ENCODE measurements at regions not wholly inside any gene's neighbourhood (a gene's known extent, or its start where the extent isn't known, plus 50 kb on each side); places are given as distances from the start of the nearest gene placed in this dataset.

- no peak overlapping the region for H3K4me3 Mint-ChIP-seq
- H3K27me3 ChIP-seq (ENCODE audit: insufficient read depth, low read length): no peaks in the 10 kb centered on the region
- no peak overlapping the region for H2BK5ac ChIP-seq (ENCODE audit: insufficient read length, low read length)
- H4K20me1 ChIP-seq (ENCODE audit: control insufficient read depth, insufficient read depth, insufficient read length): no peaks in the 10 kb centered on the region
- H3K18ac ChIP-seq (ENCODE audit: insufficient read length, low read depth, low read length): no peak overlapping the region
- no peak overlapping the region for H3K9ac ChIP-seq (ENCODE audit: extremely low read depth, insufficient read length, low read length)
- no peak overlapping the region for H3K27ac ChIP-seq (ENCODE audit: insufficient read length, low read depth, low read length)
- H2AFZ ChIP-seq (ENCODE audit: low read length): no peak overlapping the region
- no peak overlapping the region for H3K23ac ChIP-seq (ENCODE audit: insufficient read length, low read depth, low read length)
- peaks cover 0 to 5% (median 0%) of the 10 kb centered on the region in 3 experiments; a peak in 1 of 7 replicates for H3K36me3 Mint-ChIP-seq (ENCODE audit: insufficient read depth in 1 of 3, low read depth in 3 of 3)
- no peak overlapping the region for H3T11ph ChIP-seq (ENCODE audit: low read length)
- H2BK12ac ChIP-seq (ENCODE audit: insufficient read length, low read depth, low read length): no peak overlapping the region
- no peak overlapping the region for H4K91ac ChIP-seq (ENCODE audit: insufficient read length, low read depth, low read length)
- no peak overlapping the region for H4K8ac ChIP-seq (replicated peaks; ENCODE audit: insufficient read length, low read depth, low read length)
- no peaks in the 10 kb centered on the region for H3K9me3 ChIP-seq (ENCODE audit: control insufficient read depth, low read depth, low read length)
- H3K4me2 ChIP-seq (ENCODE audit: insufficient read depth, insufficient read length, low read length): no peak overlapping the region
- H3K27ac Mint-ChIP-seq: no peak overlapping the region
- DNase-seq: no peak
- H2BK120ac ChIP-seq (ENCODE audit: low read depth, low read length, poor library complexity, severe bottlenecking): no peak overlapping the region
- H3K4me1 ChIP-seq (ENCODE audit: insufficient read depth, low read length): no peaks in the 10 kb centered on the region
- no peak overlapping the region for H2BK15ac ChIP-seq (ENCODE audit: low read depth, low read length)
- H3K9me3 Mint-ChIP-seq: 0 out of 5 replicates have a peak, but pooled peaks cover 0 to 1% of the 10 kb centered on the region in 2 experiments
- H3K14ac ChIP-seq (ENCODE audit: insufficient read depth, low read length): no peak overlapping the region
- no peak overlapping the region for H2AK5ac ChIP-seq (ENCODE audit: insufficient read length, low read length)
- no peaks in the 10 kb centered on the region for H3K23me2 ChIP-seq (ENCODE audit: insufficient read length, low read depth, low read length, poor library complexity, severe bottlenecking)
- no peaks in the 10 kb centered on the region for H3K27me3 Mint-ChIP-seq (ENCODE audit: low read depth)
- H3K4ac ChIP-seq (ENCODE audit: low read depth, low read length): no peak overlapping the region
- no CpG with 5 or more reads among the region's 1 CpG for WGBS (ENCODE audit: extremely low coverage, insufficient read length, low lambda C conversion rate)
- no peak overlapping the region for H2BK20ac ChIP-seq (ENCODE audit: low read depth, low read length, poor library complexity, severe bottlenecking)
- TF ChIP-seq CTCF (conservative IDR thresholded peaks at IDR 0.05): no peak
- H3K79me1 ChIP-seq (ENCODE audit: insufficient read depth, low read depth, low read length, poor library complexity, severe bottlenecking): no peaks in the 10 kb centered on the region
- no peaks in the 10 kb centered on the region for H3K79me2 ChIP-seq (ENCODE audit: insufficient read depth, low read length)
- no peaks in the 10 kb centered on the region; a peak in 1 of 4 replicates for H3K4me1 Mint-ChIP-seq
- H3K56ac ChIP-seq (ENCODE audit: insufficient read length, low read depth, low read length): no peak overlapping the region
- no peak overlapping the region for H4K5ac ChIP-seq (ENCODE audit: insufficient read length, low read depth, low read length)
Observed at GRCh38 chr13:47087841-47088240, 191.0 kb upstream of the HTR2A start.

All from H9 (cell line).